H1 (cell line): ENCODE measurements at regions not wholly inside any gene's neighbourhood (a gene's known extent, or its start where the extent isn't known, plus 50 kb on each side); places are given as distances from the start of the nearest gene placed in this dataset.

Source experiments
- CTCF ChIA-PET: fragments of 300-600 bp; sonication (Branson Sonifier 250); formaldehyde crosslinking; loops from one replicate; lab custom pipeline; 2021; ENCODE audit not compliant: partially characterized antibody; lab: Charles Lee
- POLR2A ChIA-PET: fragments of 300-600 bp; sonication (Branson Sonifier 250); formaldehyde crosslinking; loops from one replicate; lab custom pipeline; 2021; ENCODE audit warnings: inconsistent platforms; ENCODE audit not compliant: partially characterized antibody; lab: Charles Lee
- DNase-seq, 2 experiments: peaks; one replicate each; pipeline versions ENCODE4 v3.0.0 to v3.0.0-alpha.2; 2010 to 2022; ENCODE audit warnings: low spot score in 2 of 2, low read depth in 1 of 2, mixed read lengths in 1 of 2
- FAIRE-seq: peaks from 2 replicates; lab custom pipeline; 2011; peaks lifted over from hg19 to GRCh38; lab: Jason Lieb, UNC
- H2AFZ ChIP-seq: 2 replicates; pipeline ENCODE4 v1.8.1; 2012; ENCODE audit warnings: low read length, inconsistent platforms
- H2AK5ac ChIP-seq: 2 replicates; pipeline ENCODE4 v1.6.1; 2013; ENCODE audit warnings: low read depth, low read length
- H2BK120ac ChIP-seq: replicated peaks from 2 replicates; pipeline ENCODE3; 2013; ENCODE audit warnings: low read depth, low read length, inconsistent platforms
- H2BK12ac ChIP-seq: 2 replicates; pipeline ENCODE4 v1.6.1; 2013; ENCODE audit warnings: low read depth, low read length
- H2BK15ac ChIP-seq: 2 replicates; pipeline ENCODE4 v1.6.1; 2013; ENCODE audit warnings: low read length
- H2BK20ac ChIP-seq: 2 replicates; pipeline ENCODE4 v1.6.1; 2013; ENCODE audit warnings: low read length
- H2BK5ac ChIP-seq: 2 replicates; pipeline ENCODE4 v1.6.1; 2013; ENCODE audit warnings: low read depth, low read length
- H3K14ac ChIP-seq: 2 replicates; pipeline ENCODE4 v1.6.1; 2013; ENCODE audit warnings: inconsistent platforms; ENCODE audit not compliant: insufficient read length
- H3K18ac ChIP-seq: 2 replicates; pipeline ENCODE4 v1.6.1; 2013; ENCODE audit warnings: low read length; ENCODE audit errors: extremely low read depth
- H3K23ac ChIP-seq: 2 replicates; pipeline ENCODE4 v1.6.1; 2013; ENCODE audit warnings: inconsistent platforms; ENCODE audit not compliant: insufficient read length
- H3K23me2 ChIP-seq: 2 replicates; pipeline ENCODE4 v1.6.1; 2013; ENCODE audit warnings: low read depth, low read length
- H3K27ac ChIP-seq: 2 replicates; pipeline ENCODE4 v1.6.1; 2011; ENCODE audit warnings: low read depth, low read length, inconsistent platforms
- H3K27me3 ChIP-seq, 4 experiments: replicated peaks in 1 of 4; 1 replicate in 1 of 4; 2 replicates in 3 of 4; pipeline versions ENCODE4 v1.6.1 to v1.8.1; 2011 to 2013; ENCODE audit warnings: low read length in 3 of 4, mild to moderate bottlenecking in 3 of 4, inconsistent platforms in 2 of 4, mixed read lengths in 2 of 4, moderate library complexity in 1 of 4; ENCODE audit not compliant: control insufficient read depth in 3 of 4, insufficient read depth in 3 of 4; ENCODE audit errors: extremely low read depth in 1 of 4
- H3K36me3 ChIP-seq, 4 experiments: 2 replicates each; pipeline versions ENCODE4 v1.6.1 to v1.8.1; 2011 to 2013; ENCODE audit warnings: mild to moderate bottlenecking in 4 of 4, low read length in 3 of 4, moderate library complexity in 2 of 4, control low read depth in 1 of 4, inconsistent platforms in 1 of 4; ENCODE audit not compliant: insufficient read depth in 4 of 4, control insufficient read depth in 2 of 4
- H3K4ac ChIP-seq: replicated peaks from 2 replicates; pipeline ENCODE3; 2013; ENCODE audit warnings: low read length, low read depth, mixed read lengths, inconsistent platforms; ENCODE audit not compliant: insufficient read length
- H3K4me1 ChIP-seq, 4 experiments: replicated peaks in 1 of 4; 1 replicate in 1 of 4; 2 replicates in 3 of 4; pipeline versions ENCODE4 v1.6.1 to v1.8.1; 2011 to 2013; ENCODE audit warnings: low read length in 3 of 4, inconsistent platforms in 2 of 4, mixed read lengths in 1 of 4; ENCODE audit not compliant: insufficient read depth in 4 of 4, control insufficient read depth in 3 of 4
- H3K4me2 ChIP-seq, 2 experiments: 2 replicates each; pipeline versions ENCODE4 v1.6.1 to v1.8.1; 2011 to 2013; ENCODE audit warnings: low read depth in 2 of 2, low read length in 2 of 2, control low read depth in 1 of 2, inconsistent platforms in 1 of 2, mild to moderate bottlenecking in 1 of 2; ENCODE audit not compliant: insufficient read depth in 1 of 2
- H3K4me3 ChIP-seq, 4 experiments: fragments of 200-600, 300-600 bp in 1 of 4; sonication (generic), shearing (Covaris generic), sonication (Bioruptor Twin) in 1 of 4; 2 replicates each; pipeline versions ENCODE4 v1.5.1 to v1.8.1; 2011 to 2016; ENCODE audit warnings: low read length in 4 of 4, low read depth in 3 of 4, control low read depth in 2 of 4, inconsistent platforms in 2 of 4, mild to moderate bottlenecking in 2 of 4, mixed read lengths in 1 of 4, moderate library complexity in 1 of 4; ENCODE audit not compliant: insufficient read depth in 2 of 4; ENCODE audit errors: extremely low read depth in 1 of 4
- H3K56ac ChIP-seq: replicated peaks from 2 replicates; pipeline ENCODE3; 2013; ENCODE audit warnings: low read depth, mild to moderate bottlenecking, mixed read lengths, low read length, inconsistent platforms; ENCODE audit not compliant: insufficient read length
- H3K79me1 ChIP-seq: 2 replicates; pipeline ENCODE4 v1.6.1; 2013; ENCODE audit warnings: low read depth, low read length, control low read depth
- H3K79me2 ChIP-seq, 2 experiments: 2 replicates each; pipeline versions ENCODE4 v1.6.1 to v1.8.1; 2012 to 2013; ENCODE audit warnings: low read length in 2 of 2, mild to moderate bottlenecking in 2 of 2, inconsistent platforms in 1 of 2; ENCODE audit not compliant: insufficient read depth in 2 of 2, control insufficient read depth in 1 of 2
- H3K9ac ChIP-seq, 4 experiments: replicated peaks in 1 of 4; 1 replicate in 1 of 4; 2 replicates in 3 of 4; pipeline versions ENCODE4 v1.6.1 to v1.8.1; 2011 to 2013; ENCODE audit warnings: low read depth in 3 of 4, low read length in 3 of 4, control low read depth in 2 of 4, mild to moderate bottlenecking in 2 of 4, moderate library complexity in 2 of 4, inconsistent platforms in 1 of 4; ENCODE audit errors: extremely low read depth in 1 of 4
- H3K9me3 ChIP-seq, 2 experiments: 2 replicates each; pipeline versions ENCODE4 v1.6.1 to v1.8.1; 2012 to 2013; ENCODE audit warnings: mild to moderate bottlenecking in 2 of 2, moderate library complexity in 2 of 2, control low read depth in 1 of 2, inconsistent platforms in 1 of 2, low read depth in 1 of 2, low read length in 1 of 2, mixed read lengths in 1 of 2; ENCODE audit not compliant: insufficient read depth in 2 of 2
- H4K20me1 ChIP-seq, 2 experiments: replicated peaks in 1 of 2; 2 replicates each; pipeline versions ENCODE3 to v1.8.1; 2011 to 2013; ENCODE audit warnings: inconsistent platforms in 2 of 2, low read length in 2 of 2, mild to moderate bottlenecking in 1 of 2; ENCODE audit not compliant: insufficient read depth in 2 of 2, control insufficient read depth in 1 of 2
- H4K5ac ChIP-seq: 2 replicates; pipeline ENCODE4 v1.6.1; 2013; ENCODE audit warnings: low read length, low read depth, mixed read lengths, inconsistent platforms; ENCODE audit not compliant: insufficient read length
- H4K8ac ChIP-seq: 2 replicates; pipeline ENCODE4 v1.8.0; 2013; ENCODE audit warnings: mild to moderate bottlenecking, moderate library complexity, low read length, inconsistent platforms; ENCODE audit not compliant: insufficient read depth; ENCODE audit errors: extremely low read depth
- H4K91ac ChIP-seq: replicated peaks from 2 replicates; pipeline ENCODE3; 2013; ENCODE audit warnings: low read length, mixed read lengths, inconsistent platforms; ENCODE audit not compliant: insufficient read length
- YY1 ChIP-seq: IDR thresholded peaks from 2 replicates; pipeline ENCODE4 v1.6.1; 2011; ENCODE audit warnings: low read depth, mild to moderate bottlenecking, low read length
- WGBS, 2 experiments: shearing (Covaris generic) in 1 of 2; methylation state at CpG; one replicate each; pipeline versions ENCODE4 v1.1.6 to v1.1.7; 2013 to 2015; ENCODE audit warnings: low lambda C conversion rate in 2 of 2, mixed read lengths in 2 of 2, inconsistent platforms in 1 of 2, low coverage in 1 of 2, missing lambda C conversion rate in 1 of 2; ENCODE audit not compliant: insufficient replicate concordance in 2 of 2, insufficient coverage in 1 of 2, insufficient read length in 1 of 2; ENCODE audit errors: extremely low coverage in 1 of 2, missing lambda C conversion rate in 1 of 2; 5-methylcytosine and 5-hydroxymethylcytosine counted together

GRCh38 chr5:113869611-113870010, 356.1 kb downstream of the YTHDC2 start:
- Histone ChIP-seq H2BK20ac (no peak overlapping the region), H3K79me2 (no peaks in the 10 kb centered on the region), H2BK120ac (no peak overlapping the region), H4K5ac (no peak overlapping the region), H3K23ac (no peak overlapping the region), H2AK5ac (no peak overlapping the region), H3K36me3 (no peaks in the 10 kb centered on the region), H4K20me1 (no peaks in the 10 kb centered on the region), H3K4me1 (no peaks in the 10 kb centered on the region), H3K4me3 (no peak overlapping the region), H2BK15ac (no peak overlapping the region), H2BK5ac (no peak overlapping the region), H3K4ac (no peak overlapping the region), H3K23me2 (no peaks in the 10 kb centered on the region), H3K14ac (no peak overlapping the region), H4K91ac (no peak overlapping the region), H3K18ac (no peak overlapping the region), H3K27me3 (no peaks in the 10 kb centered on the region), H2BK12ac (no peak overlapping the region), H3K4me2 (no peak overlapping the region), H3K79me1 (no peaks in the 10 kb centered on the region), H3K56ac (no peak overlapping the region), H3K9ac (no peak overlapping the region), H4K8ac (no peak overlapping the region), H2AFZ (no peak overlapping the region), H3K27ac (no peak overlapping the region), H3K9me3 (no peaks in the 10 kb centered on the region)
- DNase-seq (no peak), FAIRE-seq (no peak)
- 91% methylated on average over 3 of the region's 3 CpGs; no CpG with 5 or more reads in 1 of the 2 experiments for WGBS, 2 experiments
- ChIA-PET POLR2A (no interaction called here), CTCF (interaction anchor here (0.9 to 1.0 kb wide), 2 partner anchors 188 to 206 kb away, joined by 3 read pairs; no protein-coding TSS in a partner anchor)
- no peak for TF ChIP-seq YY1
